Panc1 (cell line): ENCODE measurements at regions not wholly inside any gene's neighbourhood (a gene's known extent, or its start where the extent isn't known, plus 50 kb on each side); places are given as distances from the start of the nearest gene placed in this dataset.

Source experiments
- ATAC-seq: fragments of 200-7000 bp; cut with Tn5 transposase; 2 replicates; pipeline ENCODE4 v1.9.1; 2020; ENCODE audit warnings: mild to moderate bottlenecking, moderate library complexity
- BruUV-seq: library from RNA; stranded (reverse); fragments of 400-500 nt; replicated peaks from 2 replicates; lab custom pipeline; 2021; lab: Mats Ljungman, UMichigan
- CTCF ChIA-PET: fragments of 300-600 bp; sonication (Branson Sonifier 250); formaldehyde crosslinking; loops from one replicate; lab custom pipeline; 2022; ENCODE audit warnings: antibody characterized with exemption; lab: Charles Lee
- POLR2A ChIA-PET: fragments of 300-600 bp; sonication (Branson Sonifier 250); formaldehyde crosslinking; loops from one replicate; lab custom pipeline; 2022; ENCODE audit warnings: antibody characterized with exemption; lab: Charles Lee
- DNase-seq: peaks from one replicate; pipeline ENCODE4 v3.0.0-alpha.2; 2010; ENCODE audit warnings: low read depth, low spot score
- H3K27ac ChIP-seq: 2 replicates; pipeline ENCODE4 v1.5.1; 2011; ENCODE audit warnings: mild to moderate bottlenecking, low read length, inconsistent platforms
- H3K27me3 ChIP-seq: fragments of 200-500 bp; sonication (Bioruptor generic); 2 replicates; pipeline ENCODE4 v1.6.0; 2014; ENCODE audit warnings: low read length, inconsistent platforms; ENCODE audit not compliant: control insufficient read depth, insufficient read depth
- H3K36me3 ChIP-seq: fragments of 200-500 bp; sonication (Bioruptor generic); 2 replicates; pipeline ENCODE4 v1.5.1; 2014; ENCODE audit warnings: inconsistent platforms, mild to moderate bottlenecking, low read length, moderate library complexity; ENCODE audit not compliant: control insufficient read depth, insufficient read depth
- H3K4me1 ChIP-seq: 2 replicates; pipeline ENCODE4 v1.5.1; 2011; ENCODE audit warnings: inconsistent platforms, mild to moderate bottlenecking, low read length, moderate library complexity; ENCODE audit not compliant: control insufficient read depth, insufficient read depth
- H3K4me3 ChIP-seq, 2 experiments: 2 replicates each; pipeline ENCODE4 v1.5.1; 2011 to 2012; ENCODE audit warnings: low read depth in 2 of 2, low read length in 2 of 2, mild to moderate bottlenecking in 2 of 2, inconsistent platforms in 1 of 2, moderate library complexity in 1 of 2
- H3K9me3 ChIP-seq: fragments of 200-500 bp; sonication (Bioruptor generic); 2 replicates; pipeline ENCODE4 v1.5.1; 2014; ENCODE audit warnings: low read depth, mild to moderate bottlenecking, inconsistent platforms, low read length, moderate library complexity; ENCODE audit not compliant: control insufficient read depth, insufficient read depth
- CTCF ChIP-seq: fragments of 450-650 bp; IDR thresholded peaks from 2 replicates; pipeline ENCODE4 v1.5.1; 2017; ENCODE audit warnings: mild to moderate bottlenecking
- POLR2AphosphoS5 ChIP-seq: IDR thresholded peaks from 2 replicates; pipeline ENCODE4 v1.6.1; 2012; ENCODE audit warnings: mild to moderate bottlenecking, low read depth, low read length, moderate library complexity
- SIN3A ChIP-seq: IDR thresholded peaks from 2 replicates; pipeline ENCODE4 v1.6.1; 2012; ENCODE audit warnings: low read depth, mild to moderate bottlenecking, low read length, moderate library complexity, borderline replicate concordance; ENCODE audit not compliant: insufficient read depth
- TCF7L2 ChIP-seq: IDR thresholded peaks from 2 replicates; pipeline ENCODE4 v1.6.1; 2011; ENCODE audit warnings: mild to moderate bottlenecking, low read depth, low read length, inconsistent platforms
- in situ Hi-C: cut with HindIII; loops from 2 replicates; pipeline ENCODE4 v1.10.0; 2016; ENCODE audit warnings: low sequenced_read_pairs, low pct_unique_long_range_greater_than_20kb
- intact Hi-C: fragments of 100-400 bp; cut with micrococcal nuclease; formaldehyde crosslinking; loops from one replicate; pipeline ENCODE4 v1.10.0; 2022; ENCODE audit not compliant: unreplicated experiment
- TF ChIP-seq, protein P1 (sequence below), 2 experiments: IDR thresholded peaks; 2 replicates each; pipeline ENCODE4 v1.6.1; 2011 to 2012; ENCODE audit warnings: low read depth in 2 of 2, control low read depth in 1 of 2, low read length in 1 of 2, mild to moderate bottlenecking in 1 of 2, moderate library complexity in 1 of 2; ENCODE audit not compliant: insufficient read depth in 1 of 2

GRCh38 chr10:111762114-111762513 lies 421.5 kb downstream of the GPAM start:
- DNase-seq (no peak), ATAC-seq (no peak)
- Histone ChIP-seq H3K36me3 (no peaks in the 10 kb centered on the region), H3K9me3 (no peaks in the 10 kb centered on the region), H3K4me3 (no peak overlapping the region), H3K4me1 (no peaks in the 10 kb centered on the region), H3K27ac (no peak overlapping the region), H3K27me3 (no peaks in the 10 kb centered on the region)
- ChIA-PET CTCF (no interaction called here), POLR2A (no interaction called here)
- in situ Hi-C loops: no loop called here
- TF ChIP-seq SIN3A: no peak
- peak; percentile 27 for TF ChIP-seq CTCF
- no TSS peak for BruUV-seq
- intact Hi-C loops: no loop called here

DNA sequence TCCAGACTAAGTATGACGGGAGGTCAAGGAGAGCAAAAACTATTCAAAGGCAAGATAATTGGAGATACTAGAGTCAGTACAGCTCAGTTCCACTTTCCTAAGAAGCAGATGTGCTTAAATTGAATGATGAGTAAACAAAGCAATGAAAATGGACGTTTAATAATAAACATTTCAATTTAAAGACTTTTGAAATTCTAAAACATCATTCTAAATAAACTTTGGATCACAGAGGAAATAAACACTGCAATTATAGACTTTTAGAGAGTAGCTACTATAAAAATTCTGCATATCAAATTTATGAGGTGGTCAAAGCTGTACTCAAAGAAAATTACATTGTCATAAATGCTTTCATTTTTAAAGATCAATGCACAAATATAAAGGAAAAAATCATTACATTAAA lies 418.3 kb downstream of the GPAM start:
- ChIA-PET POLR2A (no interaction called here), CTCF (no interaction called here)
- H3K9me3 ChIP-seq: no peaks in the 10 kb centered on the region
- TF ChIP-seq CTCF (no peak), TCF7L2 (no peak), SIN3A (no peak), POLR2AphosphoS5 (no peak)
- TF ChIP-seq, protein P1, sequence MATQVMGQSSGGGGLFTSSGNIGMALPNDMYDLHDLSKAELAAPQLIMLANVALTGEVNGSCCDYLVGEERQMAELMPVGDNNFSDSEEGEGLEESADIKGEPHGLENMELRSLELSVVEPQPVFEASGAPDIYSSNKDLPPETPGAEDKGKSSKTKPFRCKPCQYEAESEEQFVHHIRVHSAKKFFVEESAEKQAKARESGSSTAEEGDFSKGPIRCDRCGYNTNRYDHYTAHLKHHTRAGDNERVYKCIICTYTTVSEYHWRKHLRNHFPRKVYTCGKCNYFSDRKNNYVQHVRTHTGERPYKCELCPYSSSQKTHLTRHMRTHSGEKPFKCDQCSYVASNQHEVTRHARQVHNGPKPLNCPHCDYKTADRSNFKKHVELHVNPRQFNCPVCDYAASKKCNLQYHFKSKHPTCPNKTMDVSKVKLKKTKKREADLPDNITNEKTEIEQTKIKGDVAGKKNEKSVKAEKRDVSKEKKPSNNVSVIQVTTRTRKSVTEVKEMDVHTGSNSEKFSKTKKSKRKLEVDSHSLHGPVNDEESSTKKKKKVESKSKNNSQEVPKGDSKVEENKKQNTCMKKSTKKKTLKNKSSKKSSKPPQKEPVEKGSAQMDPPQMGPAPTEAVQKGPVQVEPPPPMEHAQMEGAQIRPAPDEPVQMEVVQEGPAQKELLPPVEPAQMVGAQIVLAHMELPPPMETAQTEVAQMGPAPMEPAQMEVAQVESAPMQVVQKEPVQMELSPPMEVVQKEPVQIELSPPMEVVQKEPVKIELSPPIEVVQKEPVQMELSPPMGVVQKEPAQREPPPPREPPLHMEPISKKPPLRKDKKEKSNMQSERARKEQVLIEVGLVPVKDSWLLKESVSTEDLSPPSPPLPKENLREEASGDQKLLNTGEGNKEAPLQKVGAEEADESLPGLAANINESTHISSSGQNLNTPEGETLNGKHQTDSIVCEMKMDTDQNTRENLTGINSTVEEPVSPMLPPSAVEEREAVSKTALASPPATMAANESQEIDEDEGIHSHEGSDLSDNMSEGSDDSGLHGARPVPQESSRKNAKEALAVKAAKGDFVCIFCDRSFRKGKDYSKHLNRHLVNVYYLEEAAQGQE (IDR thresholded peaks at IDR 0.05; ENCODE audit: insufficient read depth in 1 of 2, low read depth in 2 of 2, low read length in 1 of 2): no peak
- no peaks in the 10 kb centered on the region for H3K36me3 ChIP-seq
- intact Hi-C loops: no loop called here
- no TSS peak for BruUV-seq
- in situ Hi-C loops: no loop called here
- no peak for ATAC-seq
- no peak overlapping the region for H3K4me3 ChIP-seq
- no peak overlapping the region for H3K27ac ChIP-seq
- H3K4me1 ChIP-seq: no peaks in the 10 kb centered on the region
- no peak for DNase-seq
- H3K27me3 ChIP-seq: no peaks in the 10 kb centered on the region
